BLaER1 treated with 17β-estradiol and CSF1 and Interleukin-3, amounts not matched to agents 10 nM and 100 nM (cell line): ENCODE measurements at regions not wholly inside any gene's neighbourhood (a gene's known extent, or its start where the extent isn't known, plus 50 kb on each side); places are given as distances from the start of the nearest gene placed in this dataset.

ENCODE experiments used
- H3K27ac ChIP-seq, 11 experiments: shearing (Covaris generic); formaldehyde crosslinking; 2 replicates each; pipeline ENCODE4 v1.8.1; 2022
- H3K27me3 ChIP-seq, 11 experiments: shearing (Covaris generic); formaldehyde crosslinking; 2 replicates each; pipeline ENCODE4 v1.8.1; 2022
- H3K36me3 ChIP-seq, 11 experiments: shearing (Covaris generic); formaldehyde crosslinking; 2 replicates each; pipeline ENCODE4 v1.8.1; 2022
- H3K4me1 ChIP-seq, 10 experiments: shearing (Covaris generic); formaldehyde crosslinking; 2 replicates each; pipeline ENCODE4 v1.8.1; 2022
- H3K4me2 ChIP-seq, 11 experiments: shearing (Covaris generic); formaldehyde crosslinking; 2 replicates each; pipeline ENCODE4 v1.8.1; 2022
- H3K4me3 ChIP-seq, 10 experiments: shearing (Covaris generic); formaldehyde crosslinking; 2 replicates each; pipeline ENCODE4 v1.8.1; 2022
- H3K9ac ChIP-seq, 11 experiments: shearing (Covaris generic); formaldehyde crosslinking; 2 replicates each; pipeline ENCODE4 v1.8.1; 2022
- H3K9me3 ChIP-seq, 11 experiments: shearing (Covaris generic); formaldehyde crosslinking; replicated peaks in 1 of 11; 2 replicates each; pipeline ENCODE4 v1.8.1; 2022
- H4K20me1 ChIP-seq, 11 experiments: shearing (Covaris generic); formaldehyde crosslinking; 2 replicates each; pipeline ENCODE4 v1.8.1; 2022
- Cebpa-rat ChIP-seq, 11 experiments: shearing (Covaris generic); IDR thresholded peaks; 2 replicates each; pipeline ENCODE4 v1.8.1; 2022

GRCh38 chr13:56773148-56773547, 367.6 kb upstream of the PRR20A start:
- Histone ChIP-seq H3K9me3 (no peaks in the 10 kb centered on the region), H3K4me3 (no peak overlapping the region), H3K27me3 (no peaks in the 10 kb centered on the region), H3K36me3 (no peaks in the 10 kb centered on the region), H4K20me1 (no peaks in the 10 kb centered on the region), H3K4me2 (no peak overlapping the region), H3K9ac (no peak overlapping the region), H3K27ac (no peak overlapping the region), H3K4me1 (no peaks in the 10 kb centered on the region)
- no peak for TF ChIP-seq Cebpa-rat (IDR thresholded peaks at IDR 0.05)

- no peaks in the 10 kb centered on the region for H3K9me3 ChIP-seq
- H3K27ac ChIP-seq = no peak overlapping the region
These were observed 351.2 kb upstream of the PRR20A start for GRCh38 chr13:56789527-56789926.

DNA sequence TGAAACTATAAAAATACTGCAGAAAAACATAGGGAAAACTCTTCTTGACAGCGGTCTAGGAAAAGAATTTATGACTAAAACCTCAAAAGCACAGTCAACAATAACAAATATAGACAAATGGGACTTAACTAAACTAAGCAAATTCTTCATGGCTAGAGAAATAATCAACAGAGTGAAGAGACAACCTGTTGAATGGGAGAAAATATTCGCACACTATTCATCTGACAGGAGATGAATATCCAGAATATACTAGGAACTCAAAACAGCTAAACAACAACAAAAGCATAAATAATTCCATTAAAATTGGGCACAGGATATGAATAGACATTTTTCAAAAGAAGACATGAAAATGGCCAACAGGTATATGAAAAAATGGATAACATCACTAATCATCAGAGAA, 303.6 kb upstream of the PRR20A start:
- Histone ChIP-seq H3K27ac (no peak overlapping the region), H3K9me3 (no peaks in the 10 kb centered on the region), H3K27me3 (no peaks in the 10 kb centered on the region), H3K36me3 (no peaks in the 10 kb centered on the region), H3K4me2 (no peak overlapping the region), H4K20me1 (no peaks in the 10 kb centered on the region), H3K9ac (no peak overlapping the region), H3K4me3 (no peak overlapping the region), H3K4me1 (no peaks in the 10 kb centered on the region)
- no peak for TF ChIP-seq Cebpa-rat (IDR thresholded peaks at IDR 0.05)

More at GRCh38 chr13:56789527-56789926, 351.2 kb upstream of the PRR20A start:
- Histone ChIP-seq H3K4me3 (no peak overlapping the region), H4K20me1 (no peaks in the 10 kb centered on the region), H3K36me3 (no peaks in the 10 kb centered on the region), H3K27me3 (no peaks in the 10 kb centered on the region), H3K4me1 (no peaks in the 10 kb centered on the region), H3K9ac (no peak overlapping the region), H3K4me2 (no peak overlapping the region)
- no peak for TF ChIP-seq Cebpa-rat (IDR thresholded peaks at IDR 0.05)

GRCh38 chr13:56850852-56851251, 289.9 kb upstream of the PRR20A start:
- Histone ChIP-seq H4K20me1 (no peaks in the 10 kb centered on the region), H3K9ac (no peak overlapping the region), H3K27ac (no peak overlapping the region), H3K36me3 (no peaks in the 10 kb centered on the region), H3K4me1 (no peaks in the 10 kb centered on the region), H3K4me2 (no peak overlapping the region), H3K9me3 (no peaks in the 10 kb centered on the region), H3K27me3 (no peaks in the 10 kb centered on the region), H3K4me3 (no peak overlapping the region)
- no peak for TF ChIP-seq Cebpa-rat (IDR thresholded peaks at IDR 0.05)

DNA sequence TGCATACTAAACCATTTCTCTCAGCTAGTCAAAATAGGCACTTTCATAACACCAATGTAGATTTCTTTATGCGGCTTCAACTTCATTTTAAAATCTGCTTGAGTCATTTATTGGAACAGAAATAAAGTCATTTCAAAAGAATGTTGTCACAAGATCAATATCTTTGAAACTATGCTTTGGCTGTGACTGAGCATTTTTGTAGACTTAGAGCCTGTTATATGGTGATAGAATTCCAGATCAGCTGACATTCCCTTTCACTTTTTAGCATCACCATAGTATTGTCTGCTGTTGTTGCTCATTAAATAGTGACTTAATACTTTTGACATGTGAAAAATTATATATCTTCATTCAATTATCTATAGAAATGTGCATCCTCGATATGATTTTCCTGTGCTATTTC, 279.2 kb upstream of the PRR20A start:
- no peaks in the 10 kb centered on the region for H3K4me1 ChIP-seq
- no peak overlapping the region for H3K4me3 ChIP-seq
- H3K36me3 ChIP-seq = no peaks in the 10 kb centered on the region
- no peak overlapping the region for H3K9ac ChIP-seq
- no peaks in the 10 kb centered on the region for H4K20me1 ChIP-seq
- H3K9me3 ChIP-seq = no peaks in the 10 kb centered on the region
- TF ChIP-seq Cebpa-rat (IDR thresholded peaks at IDR 0.05) = no peak
- H3K27me3 ChIP-seq = no peaks in the 10 kb centered on the region
- no peak overlapping the region for H3K4me2 ChIP-seq
- no peak overlapping the region for H3K27ac ChIP-seq

DNA sequence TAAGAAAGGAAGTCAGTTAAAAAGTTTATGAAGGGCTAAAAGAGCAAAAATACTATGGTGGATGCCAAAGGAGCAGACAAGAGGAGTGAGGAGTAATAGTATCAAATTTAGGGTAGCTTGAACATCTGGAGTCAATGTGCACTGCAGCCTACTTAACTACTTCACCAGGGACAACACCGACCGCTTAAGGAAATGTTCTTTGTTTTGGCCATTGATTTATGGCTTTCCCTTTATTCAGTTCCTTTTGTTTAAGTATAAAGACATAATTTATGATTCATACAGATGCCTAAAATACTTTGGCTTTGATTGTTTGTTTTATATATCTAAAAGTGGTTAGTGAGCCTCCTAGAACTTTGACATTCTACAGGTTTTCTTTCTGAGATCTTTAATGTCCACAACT, 276.3 kb upstream of the PRR20A start:
- Histone ChIP-seq H3K9ac (no peak overlapping the region), H3K27ac (no peak overlapping the region), H4K20me1 (no peaks in the 10 kb centered on the region; a peak in 1 of 22 replicates), H3K36me3 (no peaks in the 10 kb centered on the region), H3K4me1 (no peaks in the 10 kb centered on the region), H3K9me3 (no peaks in the 10 kb centered on the region), H3K4me2 (no peak overlapping the region), H3K4me3 (no peak overlapping the region), H3K27me3 (no peaks in the 10 kb centered on the region)
- no peak for TF ChIP-seq Cebpa-rat (IDR thresholded peaks at IDR 0.05)

- Histone ChIP-seq H4K20me1 (no peaks in the 10 kb centered on the region; a peak in 1 of 22 replicates), H3K4me2 (no peak overlapping the region), H3K4me3 (no peak overlapping the region), H3K27ac (no peak overlapping the region), H3K27me3 (no peaks in the 10 kb centered on the region), H3K36me3 (no peaks in the 10 kb centered on the region), H3K4me1 (no peaks in the 10 kb centered on the region), H3K9me3 (no peaks in the 10 kb centered on the region), H3K9ac (no peak overlapping the region)
- no peak for TF ChIP-seq Cebpa-rat (IDR thresholded peaks at IDR 0.05)
These were observed 275.3 kb upstream of the PRR20A start for GRCh38 chr13:56865416-56865815.

DNA sequence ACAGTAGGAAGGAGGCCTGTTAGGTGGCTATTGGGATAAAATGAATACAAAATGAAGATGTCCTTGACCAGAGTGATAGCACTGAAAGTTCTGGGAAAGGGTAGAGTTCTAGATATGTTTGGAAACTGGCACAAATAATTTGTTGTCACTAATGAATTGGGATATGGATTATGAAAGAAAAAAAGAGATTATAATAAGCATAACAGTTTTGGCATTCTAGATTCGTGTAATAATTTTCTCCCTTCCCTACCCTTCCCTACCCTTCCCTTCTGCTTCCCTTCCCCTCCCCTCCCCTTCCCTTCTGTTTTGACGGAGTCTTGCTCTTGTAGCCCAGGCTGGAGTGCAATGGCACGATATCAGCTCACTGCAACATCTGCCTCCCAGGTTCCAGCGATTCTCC, 271.0 kb upstream of the PRR20A start:
- no peaks in the 10 kb centered on the region for H3K36me3 ChIP-seq
- no peaks in the 10 kb centered on the region for H3K4me1 ChIP-seq
- no peaks in the 10 kb centered on the region; a peak in 1 of 22 replicates for H4K20me1 ChIP-seq
- no peak overlapping the region for H3K27ac ChIP-seq
- no peak overlapping the region for H3K4me2 ChIP-seq
- no peak overlapping the region for H3K9ac ChIP-seq
- no peaks in the 10 kb centered on the region for H3K9me3 ChIP-seq
- no peak overlapping the region for H3K4me3 ChIP-seq
- no peaks in the 10 kb centered on the region for H3K27me3 ChIP-seq
- no peak for TF ChIP-seq Cebpa-rat (IDR thresholded peaks at IDR 0.05)

GRCh38 chr13:56886398-56886797, 254.3 kb upstream of the PRR20A start:
- no peak for TF ChIP-seq Cebpa-rat (IDR thresholded peaks at IDR 0.05)
- H3K4me2 ChIP-seq = no peak overlapping the region
- H3K9me3 ChIP-seq = peaks cover 0 to 8% (median 0%) of the 10 kb centered on the region in 11 experiments; a peak in 3 of 22 replicates
- no peaks in the 10 kb centered on the region for H4K20me1 ChIP-seq
- no peak overlapping the region for H3K4me3 ChIP-seq
- H3K27ac ChIP-seq = no peak overlapping the region
- H3K27me3 ChIP-seq = no peaks in the 10 kb centered on the region
- H3K4me1 ChIP-seq = no peaks in the 10 kb centered on the region
- H3K9ac ChIP-seq = no peak overlapping the region
- no peaks in the 10 kb centered on the region for H3K36me3 ChIP-seq

DNA sequence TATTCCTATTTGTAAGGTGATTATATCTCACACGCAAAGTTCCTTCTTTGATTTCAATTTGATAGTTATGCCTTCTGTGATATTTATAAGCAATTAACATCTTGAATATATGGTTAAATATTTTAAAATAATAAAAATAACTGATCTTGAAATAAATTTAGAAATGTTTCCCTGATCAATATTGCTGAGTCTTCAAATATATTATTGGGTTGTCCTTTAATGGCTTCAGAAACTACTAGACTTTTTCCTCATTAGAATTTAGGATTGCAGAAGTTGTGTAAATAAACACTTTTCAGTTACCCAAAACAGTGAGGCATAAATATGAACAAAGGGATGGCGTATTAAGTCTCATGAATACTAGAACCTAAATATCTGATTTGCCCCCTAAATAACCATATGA, 252.3 kb upstream of the PRR20A start:
- Histone ChIP-seq H3K27ac (no peak overlapping the region), H3K9ac (no peak overlapping the region), H3K4me3 (no peak overlapping the region), H3K4me2 (no peak overlapping the region), H3K36me3 (no peaks in the 10 kb centered on the region), H4K20me1 (no peaks in the 10 kb centered on the region), H3K27me3 (no peaks in the 10 kb centered on the region), H3K4me1 (no peaks in the 10 kb centered on the region), H3K9me3 (no peaks in the 10 kb centered on the region)
- no peak for TF ChIP-seq Cebpa-rat (IDR thresholded peaks at IDR 0.05)

DNA sequence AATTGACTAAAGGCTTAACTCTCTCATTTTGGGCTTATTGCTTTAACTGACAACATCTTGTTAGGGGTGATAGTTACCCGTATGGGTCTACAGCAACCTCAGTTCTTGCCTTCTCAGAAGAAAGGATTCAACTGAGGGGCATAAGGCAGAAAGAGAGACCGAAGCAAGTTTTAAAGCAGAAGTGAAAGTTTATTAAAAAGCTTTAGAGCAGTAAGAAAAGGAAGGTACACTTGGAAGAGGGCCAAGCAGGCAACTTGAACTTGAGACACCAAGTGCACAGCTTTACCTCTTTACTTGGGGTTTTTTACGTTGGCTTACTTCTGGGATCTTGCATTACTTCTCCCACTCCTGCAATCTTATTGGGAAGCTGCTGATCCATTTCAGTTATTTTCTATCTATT, 246.9 kb upstream of the PRR20A start:
- Histone ChIP-seq H4K20me1 (no peaks in the 10 kb centered on the region), H3K4me2 (peak overlapping the region in 1 of 11 experiments; percentile 38; a peak in 2 of 22 replicates), H3K4me3 (no peak overlapping the region), H3K27ac (no peak overlapping the region), H3K9me3 (no peaks in the 10 kb centered on the region), H3K4me1 (peaks cover 0 to 8% (median 0%) of the 10 kb centered on the region in 10 experiments; a peak in 3 of 20 replicates), H3K27me3 (no peaks in the 10 kb centered on the region), H3K36me3 (no peaks in the 10 kb centered on the region), H3K9ac (no peak overlapping the region)
- no peak for TF ChIP-seq Cebpa-rat (IDR thresholded peaks at IDR 0.05)
